ENCODE measurements at regions not wholly inside any gene's neighbourhood (a gene's known extent, or its start where the extent isn't known, plus 50 kb on each side); places are given as distances from the start of the nearest gene placed in this dataset.

GRCh38 chr9:88711719-88712118 is 176.7 kb downstream of the NXNL2 start:
- Mint-ChIP-seq H3K4me3 (no peak overlapping the region), H3K4me1 (ENCODE audit: low read depth) (no peaks in the 10 kb centered on the region), H3K36me3 (no peaks in the 10 kb centered on the region), H3K27me3 (no peaks in the 10 kb centered on the region), H3K9me3 (no peaks in the 10 kb centered on the region), H3K27ac (no peak overlapping the region)
- intact Hi-C loops (cut with micrococcal nuclease): no loop called here
- POLR2A ChIA-PET: no interaction called here
- no peak for DNase-seq
- CTCF ChIA-PET: no interaction called here

- ChIA-PET POLR2A (no interaction called here), CTCF (no interaction called here)
- intact Hi-C loops (cut with micrococcal nuclease): no loop called here
- Mint-ChIP-seq H3K9me3 (no peaks in the 10 kb centered on the region), H3K4me3 (no peak overlapping the region), H3K36me3 (no peaks in the 10 kb centered on the region), H3K27ac (no peak overlapping the region), H3K27me3 (no peaks in the 10 kb centered on the region), H3K4me1 (ENCODE audit: low read depth) (no peaks in the 10 kb centered on the region)
- no peak for DNase-seq
Measured at GRCh38 chr9:88712484-88712883, 177.5 kb downstream of the NXNL2 start.

- no peak for DNase-seq
- no peak overlapping the region for H3K4me3 Mint-ChIP-seq
- POLR2A ChIA-PET: no interaction called here
- CTCF ChIA-PET: no interaction called here
- no peaks in the 10 kb centered on the region for H3K4me1 Mint-ChIP-seq (ENCODE audit: low read depth)
- intact Hi-C loops (cut with micrococcal nuclease): no loop called here
- no peaks in the 10 kb centered on the region for H3K36me3 Mint-ChIP-seq
- H3K9me3 Mint-ChIP-seq: no peaks in the 10 kb centered on the region
- no peaks in the 10 kb centered on the region for H3K27me3 Mint-ChIP-seq
- no peak overlapping the region for H3K27ac Mint-ChIP-seq
Measured at GRCh38 chr9:88713010-88713409, 178.0 kb downstream of the NXNL2 start.

GRCh38 chr9:88716596-88717290 is 181.8 kb downstream of the NXNL2 start:
- intact Hi-C loops (cut with micrococcal nuclease): no loop called here
- ChIA-PET POLR2A (no interaction called here), CTCF (interaction anchor here (0.6 kb wide), 1 partner anchor 284 kb away, joined by 3 read pairs; no protein-coding TSS in a partner anchor)
- no peak for DNase-seq
- no peak overlapping the region for H3K27ac Mint-ChIP-seq
- no peaks in the 10 kb centered on the region for H3K36me3 Mint-ChIP-seq
- no peaks in the 10 kb centered on the region for H3K4me1 Mint-ChIP-seq (ENCODE audit: low read depth)
- peaks cover 2% of the 10 kb centered on the region for H3K27me3 Mint-ChIP-seq
- H3K4me3 Mint-ChIP-seq: no peak overlapping the region
- no peaks in the 10 kb centered on the region for H3K9me3 Mint-ChIP-seq

- Mint-ChIP-seq H3K27ac (no peak overlapping the region), H3K36me3 (no peaks in the 10 kb centered on the region), H3K4me1 (ENCODE audit: low read depth) (no peaks in the 10 kb centered on the region), H3K4me3 (no peak overlapping the region), H3K9me3 (no peaks in the 10 kb centered on the region), H3K27me3 (peaks cover 6% of the 10 kb centered on the region)
- ChIA-PET POLR2A (no interaction called here), CTCF (no interaction called here)
- no peak for DNase-seq
- intact Hi-C loops (cut with micrococcal nuclease): no loop called here
Measured at GRCh38 chr9:88721025-88721424, 186.0 kb downstream of the NXNL2 start.

GRCh38 chr9:88721495-88722279 is 186.7 kb downstream of the NXNL2 start:
- DNase-seq: no peak
- peaks cover 6% of the 10 kb centered on the region for H3K27me3 Mint-ChIP-seq
- no peak overlapping the region for H3K4me3 Mint-ChIP-seq
- ChIA-PET POLR2A (no interaction called here), CTCF (no interaction called here)
- no peaks in the 10 kb centered on the region for H3K36me3 Mint-ChIP-seq
- no peaks in the 10 kb centered on the region for H3K4me1 Mint-ChIP-seq (ENCODE audit: low read depth)
- H3K9me3 Mint-ChIP-seq: no peaks in the 10 kb centered on the region
- intact Hi-C loops (cut with micrococcal nuclease): no loop called here
- no peak overlapping the region for H3K27ac Mint-ChIP-seq

- Mint-ChIP-seq H3K27me3 (peaks cover 6% of the 10 kb centered on the region), H3K9me3 (no peaks in the 10 kb centered on the region), H3K27ac (no peak overlapping the region), H3K36me3 (no peaks in the 10 kb centered on the region), H3K4me3 (no peak overlapping the region), H3K4me1 (ENCODE audit: low read depth) (no peaks in the 10 kb centered on the region)
- CTCF ChIA-PET: no interaction called here
- no peak for DNase-seq
- intact Hi-C loops (cut with micrococcal nuclease): no loop called here
- POLR2A ChIA-PET: no interaction called here
Measured at GRCh38 chr9:88722753-88723152, 187.8 kb downstream of the NXNL2 start.

GRCh38 chr9:88723751-88724150 is 188.8 kb downstream of the NXNL2 start:
- intact Hi-C loops (cut with micrococcal nuclease): no loop called here
- DNase-seq: no peak
- Mint-ChIP-seq H3K27ac (no peak overlapping the region), H3K36me3 (no peaks in the 10 kb centered on the region), H3K27me3 (peaks cover 6% of the 10 kb centered on the region), H3K9me3 (no peaks in the 10 kb centered on the region), H3K4me3 (no peak overlapping the region), H3K4me1 (ENCODE audit: low read depth) (no peaks in the 10 kb centered on the region)
- ChIA-PET POLR2A (no interaction called here), CTCF (interaction anchor here (0.7 kb wide), 1 partner anchor 277 kb away, joined by 3 read pairs; no protein-coding TSS in a partner anchor)

GRCh38 chr9:88724331-88724730 is 189.4 kb downstream of the NXNL2 start:
- Mint-ChIP-seq H3K27ac (no peak overlapping the region), H3K4me3 (no peak overlapping the region), H3K4me1 (ENCODE audit: low read depth) (no peaks in the 10 kb centered on the region), H3K9me3 (no peaks in the 10 kb centered on the region), H3K27me3 (peaks cover 4% of the 10 kb centered on the region), H3K36me3 (no peaks in the 10 kb centered on the region)
- intact Hi-C loops (cut with micrococcal nuclease): no loop called here
- no peak for DNase-seq
- POLR2A ChIA-PET: no interaction called here
- CTCF ChIA-PET: no interaction called here

GRCh38 chr9:88725300-88726019 is 190.5 kb downstream of the NXNL2 start:
- H3K9me3 Mint-ChIP-seq: no peaks in the 10 kb centered on the region
- POLR2A ChIA-PET: no interaction called here
- no peak for DNase-seq
- no peak overlapping the region for H3K4me3 Mint-ChIP-seq
- H3K27ac Mint-ChIP-seq: no peak overlapping the region
- H3K36me3 Mint-ChIP-seq: no peaks in the 10 kb centered on the region
- H3K4me1 Mint-ChIP-seq (ENCODE audit: low read depth): no peaks in the 10 kb centered on the region
- intact Hi-C loops (cut with micrococcal nuclease): no loop called here
- CTCF ChIA-PET: no interaction called here
- peaks cover 4% of the 10 kb centered on the region for H3K27me3 Mint-ChIP-seq

- DNase-seq: no peak
- Mint-ChIP-seq H3K27me3 (peaks cover 4% of the 10 kb centered on the region), H3K4me3 (no peak overlapping the region), H3K27ac (no peak overlapping the region), H3K4me1 (ENCODE audit: low read depth) (no peaks in the 10 kb centered on the region), H3K36me3 (no peaks in the 10 kb centered on the region), H3K9me3 (peaks cover 2% of the 10 kb centered on the region)
- POLR2A ChIA-PET: no interaction called here
- intact Hi-C loops (cut with micrococcal nuclease): no loop called here
- CTCF ChIA-PET: no interaction called here
Measured at GRCh38 chr9:88726803-88727202, 191.8 kb downstream of the NXNL2 start.

GRCh38 chr9:88730780-88731179 is 195.8 kb downstream of the NXNL2 start:
- H3K4me3 Mint-ChIP-seq: no peak overlapping the region
- POLR2A ChIA-PET: no interaction called here
- CTCF ChIA-PET: no interaction called here
- no peak overlapping the region for H3K27ac Mint-ChIP-seq
- no peak for DNase-seq
- intact Hi-C loops (cut with micrococcal nuclease): no loop called here
- no peaks in the 10 kb centered on the region for H3K36me3 Mint-ChIP-seq
- H3K27me3 Mint-ChIP-seq: no peaks in the 10 kb centered on the region
- H3K4me1 Mint-ChIP-seq (ENCODE audit: low read depth): no peaks in the 10 kb centered on the region
- peaks cover 2% of the 10 kb centered on the region for H3K9me3 Mint-ChIP-seq

GRCh38 chr9:88732128-88732527 is 197.2 kb downstream of the NXNL2 start:
- H3K27me3 Mint-ChIP-seq: peaks cover 2% of the 10 kb centered on the region
- CTCF ChIA-PET: no interaction called here
- H3K36me3 Mint-ChIP-seq: no peaks in the 10 kb centered on the region
- H3K4me3 Mint-ChIP-seq: no peak overlapping the region
- intact Hi-C loops (cut with micrococcal nuclease): no loop called here
- POLR2A ChIA-PET: no interaction called here
- H3K27ac Mint-ChIP-seq: no peak overlapping the region
- no peak for DNase-seq
- H3K4me1 Mint-ChIP-seq (ENCODE audit: low read depth): no peaks in the 10 kb centered on the region
- peaks cover 2% of the 10 kb centered on the region for H3K9me3 Mint-ChIP-seq
